ENCODE measurements at regions not wholly inside any gene's neighbourhood (a gene's known extent, or its start where the extent isn't known, plus 50 kb on each side); places are given as distances from the start of the nearest gene placed in this dataset.

- Histone ChIP-seq H3K9me3 (ENCODE audit: insufficient read depth, low read length) (no peaks in the 10 kb centered on the region), H3K9me2 (replicated peaks; ENCODE audit: insufficient read depth, low read length) (no peaks in the 10 kb centered on the region), H3K79me2 (ENCODE audit: insufficient read depth, low read length) (no peaks in the 10 kb centered on the region), H2AFZ (ENCODE audit: low read depth, low read length, severe bottlenecking) (no peak overlapping the region), H3K36me3 (ENCODE audit: low read length) (no peaks in the 10 kb centered on the region), H3K4me3 (ENCODE audit: insufficient read depth, low read length, poor library complexity, severe bottlenecking) (no peak overlapping the region), H3K27ac (ENCODE audit: low read depth, low read length) (no peak overlapping the region), H4K20me1 (ENCODE audit: low read depth, low read length) (no peaks in the 10 kb centered on the region), H3K9ac (ENCODE audit: low read length) (no peak overlapping the region), H3F3A (ENCODE audit: insufficient read depth) (no peaks in the 10 kb centered on the region), H3K27me3 (ENCODE audit: low read length) (no peaks in the 10 kb centered on the region), H3K4me2 (ENCODE audit: low read depth, low read length, poor library complexity, severe bottlenecking) (no peak overlapping the region)
- TF ChIP-seq CTCF (IDR thresholded peaks at IDR 0.05; ENCODE audit: insufficient read depth, low read length, poor library complexity, severe bottlenecking) (no peak), EZH2phosphoT487 (conservative IDR thresholded peaks at IDR 0.05; ENCODE audit: low read length) (no peak)
Measured at GRCh38 chr6:105954148-105954547, 132.0 kb upstream of the PRDM1 start.

- H3K36me3 ChIP-seq (ENCODE audit: low read length), result no peaks in the 10 kb centered on the region
- TF ChIP-seq EZH2phosphoT487 (conservative IDR thresholded peaks at IDR 0.05; ENCODE audit: low read length), result no peak
- no peak for TF ChIP-seq CTCF (IDR thresholded peaks at IDR 0.05; ENCODE audit: insufficient read depth, low read length, poor library complexity, severe bottlenecking)
- no peaks in the 10 kb centered on the region for H3F3A ChIP-seq (ENCODE audit: insufficient read depth)
- H3K9me2 ChIP-seq (replicated peaks; ENCODE audit: insufficient read depth, low read length), result no peaks in the 10 kb centered on the region
- H2AFZ ChIP-seq (ENCODE audit: low read depth, low read length, severe bottlenecking), result no peak overlapping the region
- H3K27ac ChIP-seq (ENCODE audit: low read depth, low read length), result no peak overlapping the region
- no peaks in the 10 kb centered on the region for H3K9me3 ChIP-seq (ENCODE audit: insufficient read depth, low read length)
- no peaks in the 10 kb centered on the region for H3K79me2 ChIP-seq (ENCODE audit: insufficient read depth, low read length)
- no peak overlapping the region for H3K9ac ChIP-seq (ENCODE audit: low read length)
- H3K4me3 ChIP-seq (ENCODE audit: insufficient read depth, low read length, poor library complexity, severe bottlenecking), result no peak overlapping the region
- no peaks in the 10 kb centered on the region for H4K20me1 ChIP-seq (ENCODE audit: low read depth, low read length)
- no peak overlapping the region for H3K4me2 ChIP-seq (ENCODE audit: low read depth, low read length, poor library complexity, severe bottlenecking)
- no peaks in the 10 kb centered on the region for H3K27me3 ChIP-seq (ENCODE audit: low read length)
Measured at GRCh38 chr6:105952772-105953690, 133.1 kb upstream of the PRDM1 start.

- no peak overlapping the region for H3K4me3 ChIP-seq (ENCODE audit: insufficient read depth, low read length, poor library complexity, severe bottlenecking)
- no peaks in the 10 kb centered on the region for H4K20me1 ChIP-seq (ENCODE audit: low read depth, low read length)
- H3K27ac ChIP-seq (ENCODE audit: low read depth, low read length), result no peak overlapping the region
- no peaks in the 10 kb centered on the region for H3K27me3 ChIP-seq (ENCODE audit: low read length)
- H3K79me2 ChIP-seq (ENCODE audit: insufficient read depth, low read length), result no peaks in the 10 kb centered on the region
- TF ChIP-seq EZH2phosphoT487 (conservative IDR thresholded peaks at IDR 0.05; ENCODE audit: low read length), result no peak
- no peak for TF ChIP-seq CTCF (IDR thresholded peaks at IDR 0.05; ENCODE audit: insufficient read depth, low read length, poor library complexity, severe bottlenecking)
- no peaks in the 10 kb centered on the region for H3K9me2 ChIP-seq (replicated peaks; ENCODE audit: insufficient read depth, low read length)
- no peaks in the 10 kb centered on the region for H3K9me3 ChIP-seq (ENCODE audit: insufficient read depth, low read length)
- H3K36me3 ChIP-seq (ENCODE audit: low read length), result no peaks in the 10 kb centered on the region
- no peak overlapping the region for H3K9ac ChIP-seq (ENCODE audit: low read length)
- H2AFZ ChIP-seq (ENCODE audit: low read depth, low read length, severe bottlenecking), result no peak overlapping the region
- H3F3A ChIP-seq (ENCODE audit: insufficient read depth), result no peaks in the 10 kb centered on the region
- no peak overlapping the region for H3K4me2 ChIP-seq (ENCODE audit: low read depth, low read length, poor library complexity, severe bottlenecking)
Measured at GRCh38 chr6:105952326-105952725, 133.8 kb upstream of the PRDM1 start.
